ENCODE measurements at regions not wholly inside any gene's neighbourhood (a gene's known extent, or its start where the extent isn't known, plus 50 kb on each side); places are given as distances from the start of the nearest gene placed in this dataset.

GRCh38 chr2:16228951-16229350 lies 288.6 kb downstream of the MYCN start:
- no peak for DNase-seq (ENCODE audit: low spot score)
- Histone ChIP-seq H3K4me1 (ENCODE audit: control insufficient read depth in 4 of 4, insufficient read depth in 4 of 4, low read length in 3 of 4) (no peaks in the 10 kb centered on the region), H3K4me3 (ENCODE audit: low read depth in 1 of 3, low read length in 3 of 3) (no peak overlapping the region), H3K36me3 (ENCODE audit: control insufficient read depth in 4 of 4, insufficient read depth in 3 of 4, low read depth in 1 of 4, low read length in 3 of 4) (no peaks in the 10 kb centered on the region), H3K9me3 (ENCODE audit: control insufficient read depth in 4 of 4, low read length in 3 of 4) (no peaks in the 10 kb centered on the region), H3K9ac (ENCODE audit: low read depth in 1 of 2, low read length in 2 of 2) (no peak overlapping the region), H3K27ac (ENCODE audit: low read depth in 1 of 2, low read length in 2 of 2) (no peak overlapping the region), H3K27me3 (ENCODE audit: control insufficient read depth in 4 of 4, insufficient read depth in 4 of 4, low read length in 3 of 4) (no peaks in the 10 kb centered on the region)
- no peak for TF ChIP-seq ZBTB33 (IDR thresholded peaks at IDR 0.05)
- TF ChIP-seq ATF3 (IDR thresholded peaks at IDR 0.05), result no peak
- no peak for TF ChIP-seq RXRA (IDR thresholded peaks at IDR 0.05)
- no peak for TF ChIP-seq JUND (IDR thresholded peaks at IDR 0.05)
- TF ChIP-seq YY1 (IDR thresholded peaks at IDR 0.05), result no peak
- no peak for TF ChIP-seq MAX (IDR thresholded peaks at IDR 0.05)
- TF ChIP-seq HNF4A (conservative IDR thresholded peaks at IDR 0.05), result no peak
- no peak for TF ChIP-seq FOXA2 (IDR thresholded peaks at IDR 0.05)
- TF ChIP-seq REST (IDR thresholded peaks at IDR 0.05), result no peak
- TF ChIP-seq TAF1 (conservative IDR thresholded peaks at IDR 0.05), result no peak
- no peak for TF ChIP-seq CTCF (IDR thresholded peaks at IDR 0.05; ENCODE audit: low read depth, low read length, missing input control)
- no peak for TF ChIP-seq SP1 (IDR thresholded peaks at IDR 0.05)
- no peak for TF ChIP-seq EGR1 (IDR thresholded peaks at IDR 0.05; ENCODE audit: low read depth in 2 of 2)
- no peak for TF ChIP-seq GABPA (IDR thresholded peaks at IDR 0.05 in 1 of 2, conservative IDR thresholded peaks at IDR 0.05 in 1 of 2)
- 77% methylated on average over 6 of the region's 6 CpGs for WGBS

- no peak overlapping the region for H3K9ac ChIP-seq (ENCODE audit: low read depth in 1 of 2, low read length in 2 of 2)
- no peaks in the 10 kb centered on the region for H3K36me3 ChIP-seq (ENCODE audit: control insufficient read depth in 4 of 4, insufficient read depth in 3 of 4, low read depth in 1 of 4, low read length in 3 of 4)
- no peaks in the 10 kb centered on the region for H3K4me1 ChIP-seq (ENCODE audit: control insufficient read depth in 4 of 4, insufficient read depth in 4 of 4, low read length in 3 of 4)
- H3K27me3 ChIP-seq (ENCODE audit: control insufficient read depth in 4 of 4, insufficient read depth in 4 of 4, low read length in 3 of 4), result no peaks in the 10 kb centered on the region
- no peak overlapping the region for H3K27ac ChIP-seq (ENCODE audit: low read depth in 1 of 2, low read length in 2 of 2)
- no peak for DNase-seq (ENCODE audit: low spot score)
- H3K4me3 ChIP-seq (ENCODE audit: low read depth in 1 of 3, low read length in 3 of 3), result no peak overlapping the region
- WGBS, result 80% methylated on average over 7 of the region's 7 CpGs
- H3K9me3 ChIP-seq (ENCODE audit: control insufficient read depth in 4 of 4, low read length in 3 of 4), result no peaks in the 10 kb centered on the region
- TF ChIP-seq SP1 (IDR thresholded peaks at IDR 0.05) (no peak), GABPA (IDR thresholded peaks at IDR 0.05 in 1 of 2, conservative IDR thresholded peaks at IDR 0.05 in 1 of 2) (no peak), NR2F2 (IDR thresholded peaks at IDR 0.05) (no peak), TAF1 (conservative IDR thresholded peaks at IDR 0.05) (no peak), MAX (IDR thresholded peaks at IDR 0.05) (no peak), FOXA2 (IDR thresholded peaks at IDR 0.05) (no peak), JUND (IDR thresholded peaks at IDR 0.05) (no peak), RXRA (IDR thresholded peaks at IDR 0.05) (no peak), CTCF (IDR thresholded peaks at IDR 0.05; ENCODE audit: low read depth, low read length, missing input control) (no peak), FOXA1 (IDR thresholded peaks at IDR 0.05) (no peak), HNF4G (IDR thresholded peaks at IDR 0.05) (no peak), HNF4A (conservative IDR thresholded peaks at IDR 0.05) (no peak), ATF3 (IDR thresholded peaks at IDR 0.05) (no peak), YY1 (IDR thresholded peaks at IDR 0.05) (no peak)
Observed at GRCh38 chr2:16228471-16228870, 288.1 kb downstream of the MYCN start.
